Kidney capillary endothelial cell (primary cell): ENCODE measurements at regions not wholly inside any gene's neighbourhood (a gene's known extent, or its start where the extent isn't known, plus 50 kb on each side); places are given as distances from the start of the nearest gene placed in this dataset.
"Not testable (repeated sequence)": the region's sequence is repeated elsewhere in the genome, so short reads cannot be mapped to it uniquely, and the experiment has no call there.

Experiments used
- DNase-seq: peaks from one replicate; pipeline ENCODE4 v3.0.0-alpha.2; 2018; ENCODE audit warnings: low spot score

DNA sequence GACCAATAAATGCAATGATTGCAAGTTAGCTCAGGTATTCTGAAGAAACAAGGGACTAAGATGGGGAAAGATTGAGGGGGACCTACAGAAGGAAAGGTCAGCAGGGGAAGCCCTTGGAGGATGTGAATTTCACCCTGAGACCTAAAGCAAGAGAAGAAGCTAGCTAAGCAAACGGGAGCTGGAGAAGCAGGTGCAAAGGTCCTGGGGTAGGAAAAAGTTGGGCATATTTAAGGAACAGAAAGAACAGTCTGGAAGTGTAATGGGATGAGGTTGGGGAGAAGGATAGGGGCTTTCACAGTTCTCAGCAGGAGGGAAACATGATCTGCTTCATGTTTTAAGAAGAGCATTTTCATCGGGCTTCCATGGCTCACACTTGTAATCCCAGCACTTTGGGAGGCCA is 89.7 kb upstream of the SLC45A1 start:
- DNase-seq, result no peak

DNA sequence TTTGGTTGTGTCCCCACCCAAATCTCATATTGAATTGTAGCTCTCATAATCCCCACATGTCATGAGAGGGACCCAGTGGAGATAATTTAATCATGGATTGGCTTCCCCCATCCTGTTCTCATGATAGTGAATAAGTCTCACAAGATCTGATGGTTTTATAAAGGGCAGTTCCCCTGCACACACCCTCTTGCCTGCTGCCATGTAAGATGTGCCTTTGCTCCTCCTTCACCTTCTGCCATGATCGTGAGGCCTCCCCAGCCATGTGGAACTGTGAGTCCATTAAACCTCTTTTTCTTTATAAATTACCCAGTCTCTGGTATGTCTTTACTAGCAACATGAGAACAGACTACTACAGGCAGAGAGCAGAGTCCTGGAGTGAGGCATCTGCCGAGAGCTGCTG is 90.2 kb upstream of the SLC45A1 start:
- not testable (repeated sequence) for DNase-seq

DNA sequence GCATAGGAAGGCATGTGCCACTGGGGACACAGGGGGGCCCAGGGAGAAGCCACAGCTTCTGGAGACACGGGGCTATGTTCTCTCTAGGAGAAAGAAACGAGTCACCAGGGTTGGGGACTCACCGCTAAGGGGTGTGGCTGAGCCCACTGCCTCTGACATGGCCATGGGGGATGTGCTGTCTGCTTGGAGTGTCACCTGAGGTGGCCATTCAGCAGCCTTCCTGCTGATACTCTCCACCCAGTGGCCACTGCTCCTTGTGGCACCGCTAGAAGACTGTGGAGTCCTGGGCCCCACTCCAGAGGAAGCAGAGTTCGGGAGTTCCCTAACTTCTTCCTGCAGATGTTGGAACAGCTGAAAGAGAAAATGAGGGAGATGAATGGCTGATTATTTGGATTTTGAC is 91.2 kb upstream of the SLC45A1 start:
- no peak for DNase-seq

DNA sequence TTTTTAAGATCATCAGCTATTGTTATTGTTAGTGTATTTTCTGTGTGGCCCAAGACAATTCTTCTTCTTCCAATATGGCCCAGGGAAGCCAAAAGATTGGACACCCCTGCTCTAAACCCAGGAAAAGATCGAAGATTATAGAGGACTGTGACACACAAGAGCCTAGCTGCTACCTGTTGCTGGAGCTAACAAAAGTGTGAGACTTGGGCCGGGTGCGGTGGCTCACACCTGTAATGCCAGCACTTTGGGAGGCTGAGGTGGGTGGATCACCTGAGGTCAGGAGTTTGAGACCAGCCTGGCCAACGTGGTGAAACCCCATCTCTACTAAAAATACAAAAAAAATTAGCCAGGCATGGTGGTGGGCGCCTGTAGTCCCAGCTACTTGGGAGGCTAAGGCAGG is 91.9 kb upstream of the SLC45A1 start:
- DNase-seq, result not testable (repeated sequence)

DNA sequence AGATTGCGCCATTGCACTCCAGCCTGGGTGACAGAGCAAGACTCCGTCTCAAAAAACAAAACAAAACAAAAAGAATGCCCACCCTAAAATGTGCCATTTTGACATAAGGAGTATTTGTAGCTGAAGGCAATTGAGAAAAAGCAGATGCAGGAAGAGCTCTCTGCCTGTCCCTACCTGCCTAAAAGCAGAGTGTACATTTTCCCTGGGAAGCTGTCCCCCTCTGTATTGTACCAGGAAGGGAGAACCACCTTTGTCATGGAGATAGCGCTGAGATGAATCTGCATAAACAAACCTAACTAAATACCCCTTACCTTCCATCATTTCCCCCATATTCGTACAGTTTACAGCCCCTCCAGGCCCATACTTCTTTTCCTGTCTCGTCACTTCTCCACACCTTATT is 94.4 kb upstream of the SLC45A1 start:
- DNase-seq, result no peak

DNA sequence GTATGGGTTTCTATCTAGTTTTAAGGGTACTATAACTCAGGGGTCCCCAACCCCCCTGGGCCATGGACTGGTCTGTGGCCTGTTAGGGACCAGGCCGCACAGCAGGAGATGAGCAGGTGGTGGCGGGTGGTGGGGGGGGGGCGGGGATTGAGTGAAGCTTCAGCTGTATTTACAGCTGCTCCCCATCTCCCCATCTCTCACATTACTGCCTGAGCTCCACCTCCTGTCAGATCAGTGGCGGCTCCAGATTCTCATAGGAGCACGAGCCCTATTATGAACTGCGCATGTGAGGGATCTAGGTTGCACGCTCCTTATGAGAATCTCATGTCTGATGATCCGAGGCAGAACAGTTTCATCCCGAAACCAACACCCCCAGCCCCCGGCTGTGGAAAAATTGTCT is 95.1 kb upstream of the SLC45A1 start:
- no peak for DNase-seq

DNA sequence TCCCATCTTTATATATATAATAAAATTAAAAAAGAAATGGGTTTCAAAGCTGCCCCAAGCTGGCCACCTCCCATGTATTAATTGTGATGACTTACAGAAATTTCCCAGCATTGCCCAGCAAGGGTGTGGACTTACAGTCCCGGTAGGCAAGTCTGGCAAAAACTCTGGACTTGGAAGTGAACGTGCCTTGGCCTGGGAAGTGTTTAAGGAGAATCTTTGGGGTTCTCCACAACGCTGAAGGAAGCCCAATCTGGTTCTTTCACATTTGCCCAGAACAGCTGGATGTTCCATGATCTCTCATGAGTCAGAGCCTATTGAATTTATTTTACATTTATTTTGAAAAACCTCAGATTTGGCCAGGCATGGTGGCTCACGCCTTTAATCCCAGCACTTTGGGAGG is 98.4 kb upstream of the SLC45A1 start:
- no peak for DNase-seq

DNA sequence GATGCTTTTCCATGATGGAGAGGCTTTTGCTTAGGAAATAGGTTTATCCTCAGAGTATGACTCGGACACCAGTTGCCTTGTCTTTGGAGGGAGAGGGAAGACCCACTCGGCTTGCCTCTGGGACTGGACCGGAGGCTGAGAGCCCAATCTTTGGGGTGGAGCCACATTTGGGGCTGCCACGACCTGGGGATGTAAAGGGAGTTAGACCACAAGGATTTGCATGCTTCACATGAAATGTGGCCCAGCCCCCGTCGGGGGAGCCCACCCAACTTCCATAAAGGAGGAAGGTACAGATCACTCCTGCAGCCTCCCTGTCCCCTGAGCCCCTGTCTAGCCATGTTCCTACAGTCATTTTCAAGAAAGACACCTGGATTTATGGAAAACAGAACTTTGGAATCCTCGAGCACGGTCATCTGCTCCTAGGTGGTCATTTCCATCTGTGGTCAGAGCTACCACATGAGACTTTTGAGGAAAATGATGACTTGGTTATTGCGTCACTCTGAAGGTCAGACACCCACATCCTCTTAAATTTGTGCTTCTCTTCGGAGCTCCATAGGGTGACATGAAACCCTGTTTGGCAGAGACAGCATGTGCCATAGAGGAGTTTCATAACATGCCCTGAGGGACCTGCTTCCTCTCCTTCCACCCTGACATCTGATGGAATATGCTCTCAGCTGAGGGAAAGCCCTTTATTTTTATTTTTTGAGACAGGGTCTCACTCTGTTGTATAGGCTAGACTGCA is 99.4 kb upstream of the SLC45A1 start:
- DNase-seq, result no peak

DNA sequence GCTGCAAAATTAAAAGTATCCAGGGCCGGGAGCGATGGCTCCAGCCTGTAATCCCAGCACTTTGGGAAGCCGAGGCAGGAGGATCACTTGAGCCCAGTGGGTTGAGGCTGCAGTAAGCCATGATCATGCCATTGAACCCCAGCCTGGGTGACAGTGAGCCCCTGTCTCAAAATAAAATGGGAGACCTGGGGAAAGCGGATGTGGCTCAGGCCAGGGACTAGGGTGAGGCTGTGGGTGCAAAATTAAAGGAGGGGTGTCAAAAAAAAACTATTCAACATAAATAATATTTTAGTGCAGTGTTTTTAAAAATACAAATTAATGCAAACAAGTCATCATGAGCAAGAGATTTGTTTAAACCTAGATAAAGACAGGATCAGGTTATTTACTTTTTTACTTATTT is 100.1 kb upstream of the SLC45A1 start:
- no peak for DNase-seq

DNA sequence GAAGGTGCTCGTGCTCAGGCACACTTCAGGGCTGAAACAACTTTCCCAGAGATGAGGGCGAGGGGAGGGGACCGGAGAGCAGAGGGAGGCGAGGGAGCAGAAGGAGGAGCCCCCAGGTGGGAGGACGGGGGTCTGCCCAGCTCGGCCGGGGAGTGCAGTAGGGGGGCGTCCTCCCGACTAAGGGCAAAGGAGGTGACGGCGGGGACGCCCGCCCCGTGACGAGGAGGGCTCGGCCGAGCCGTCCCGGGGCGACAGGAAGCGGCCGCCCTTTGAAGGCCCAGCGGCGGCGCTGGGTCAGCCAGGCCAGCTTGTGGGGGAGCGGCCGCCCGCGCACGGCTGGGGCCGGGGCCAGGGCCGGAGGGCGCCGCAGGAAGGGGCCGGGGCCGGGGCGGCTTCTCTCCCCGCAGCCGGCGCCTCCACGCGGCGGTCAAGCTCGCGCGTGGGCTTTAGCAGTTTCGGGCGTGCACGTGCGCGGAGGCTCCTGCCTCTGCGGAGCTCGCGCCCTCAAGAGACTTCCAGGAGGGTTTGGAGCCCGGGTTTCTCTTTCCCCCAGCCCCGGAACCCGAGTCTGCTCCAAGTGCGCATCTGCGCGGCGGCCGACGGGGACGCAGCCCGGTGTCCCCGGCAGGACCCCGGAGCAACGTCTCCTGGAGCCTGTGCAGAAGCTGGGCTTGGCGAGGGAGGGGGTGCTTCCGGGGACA is 100.8 kb upstream of the SLC45A1 start:
- DNase-seq, result peak; percentile 53

DNA sequence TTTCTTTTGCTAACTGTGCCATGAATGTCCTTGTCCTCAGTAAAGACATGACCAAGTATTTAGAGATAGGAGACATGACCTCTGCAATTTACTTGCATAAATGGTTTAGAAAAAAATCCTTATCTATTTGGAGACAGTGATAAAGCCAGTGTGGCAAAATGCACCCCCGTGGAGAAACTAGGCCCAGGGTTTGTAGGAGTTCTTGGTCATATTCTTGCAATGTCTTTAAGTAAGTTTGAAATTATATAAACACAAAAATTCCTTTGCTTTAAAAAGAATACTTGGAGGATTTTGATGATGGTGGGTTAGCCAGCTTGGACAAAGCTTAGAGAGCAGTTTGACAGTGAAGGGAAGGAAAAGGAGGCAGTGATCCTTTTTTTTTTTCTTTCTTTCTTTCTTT is 101.9 kb upstream of the SLC45A1 start:
- DNase-seq, result no peak

DNA sequence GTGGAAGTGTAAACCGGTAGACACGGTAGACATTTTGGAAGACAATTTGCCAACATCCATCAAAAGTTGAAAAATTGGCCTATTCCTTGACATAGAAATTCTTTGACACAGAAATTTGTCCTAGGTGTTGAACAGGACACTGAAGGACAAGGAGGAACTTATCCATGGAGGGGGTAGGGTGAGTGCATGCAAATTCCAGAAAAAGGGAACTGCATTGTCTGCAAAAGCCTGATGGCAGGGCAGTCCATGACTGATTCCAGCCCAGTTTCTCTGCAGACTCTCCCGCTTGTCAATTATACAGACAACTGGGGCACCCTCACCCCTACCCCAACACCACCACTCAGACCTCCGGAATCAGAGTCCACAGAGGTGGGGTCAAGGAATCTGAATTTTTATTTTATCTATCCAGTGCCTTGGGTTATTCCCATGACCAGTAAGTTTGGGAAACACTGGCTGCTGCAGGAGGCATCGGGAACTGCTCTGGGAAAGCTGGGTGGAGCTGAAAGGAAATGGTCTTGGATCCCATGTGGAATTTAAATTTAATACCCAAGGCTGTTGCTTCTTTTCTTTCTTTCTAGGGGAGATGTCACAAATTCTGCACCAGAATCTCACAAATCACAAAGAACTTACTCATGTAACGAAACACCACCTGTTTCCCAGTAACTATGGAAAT is 103.3 kb upstream of the SLC45A1 start:
- DNase-seq, result no peak

DNA sequence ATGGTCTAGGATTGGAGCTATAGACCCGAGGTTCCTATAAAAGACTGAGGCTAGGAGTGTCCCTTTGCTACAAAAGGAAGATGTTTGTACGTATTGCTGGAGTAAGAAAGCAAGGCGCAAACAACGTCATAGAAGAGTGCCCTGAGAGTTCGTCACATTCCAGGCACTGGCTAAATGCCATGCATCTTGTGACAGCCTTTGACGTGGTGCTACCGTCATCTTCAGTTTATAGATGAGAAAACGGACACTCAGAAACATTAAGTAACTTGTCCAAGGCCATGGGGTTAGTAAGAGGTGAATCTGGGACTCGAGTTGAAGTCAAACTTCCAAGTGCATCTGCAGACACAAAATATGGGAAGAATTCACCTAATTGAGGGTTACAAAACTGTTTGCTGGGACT is 104.2 kb upstream of the SLC45A1 start:
- DNase-seq, result no peak

DNA sequence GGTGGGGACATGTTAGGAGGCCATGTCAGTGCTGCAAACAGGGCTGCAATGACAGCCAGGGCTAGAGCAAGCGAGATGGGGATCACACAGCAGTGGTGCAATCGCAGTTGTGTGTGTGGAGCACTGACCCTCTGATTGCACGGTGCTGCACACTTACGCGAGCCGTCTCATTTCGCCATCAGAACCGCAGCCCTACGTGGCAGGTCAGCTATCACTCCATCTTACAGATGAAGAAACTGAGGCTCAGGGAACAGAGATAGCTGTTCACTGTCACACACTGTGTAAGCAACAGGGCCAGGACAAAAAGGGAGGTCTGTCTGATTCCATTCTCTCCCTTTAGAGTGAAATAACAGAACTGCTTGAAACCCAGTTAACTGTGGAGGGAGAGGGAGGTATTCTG is 104.8 kb upstream of the SLC45A1 start:
- no peak for DNase-seq

DNA sequence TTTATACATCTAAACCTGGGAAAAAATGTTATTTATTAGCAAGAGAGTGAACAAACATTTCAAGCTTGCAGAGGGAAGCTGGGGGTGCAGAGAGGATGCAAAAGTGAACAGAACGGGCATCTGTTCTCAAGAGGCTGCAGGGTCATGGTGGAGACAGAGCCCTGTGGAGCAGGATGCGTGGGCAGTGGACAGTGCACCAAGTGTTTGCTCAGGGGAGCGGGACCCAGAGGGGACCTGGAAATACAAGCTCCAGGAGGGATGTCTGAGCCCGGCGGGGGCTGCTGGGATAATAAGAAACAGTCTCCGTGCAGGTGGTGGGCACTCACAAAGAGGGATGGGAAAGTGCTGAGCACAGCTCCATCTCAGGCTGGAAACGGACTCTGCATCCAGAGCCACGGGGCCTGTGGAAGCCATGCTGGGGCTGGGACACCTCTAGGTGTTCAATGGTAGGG is 105.3 kb upstream of the SLC45A1 start:
- no peak for DNase-seq

DNA sequence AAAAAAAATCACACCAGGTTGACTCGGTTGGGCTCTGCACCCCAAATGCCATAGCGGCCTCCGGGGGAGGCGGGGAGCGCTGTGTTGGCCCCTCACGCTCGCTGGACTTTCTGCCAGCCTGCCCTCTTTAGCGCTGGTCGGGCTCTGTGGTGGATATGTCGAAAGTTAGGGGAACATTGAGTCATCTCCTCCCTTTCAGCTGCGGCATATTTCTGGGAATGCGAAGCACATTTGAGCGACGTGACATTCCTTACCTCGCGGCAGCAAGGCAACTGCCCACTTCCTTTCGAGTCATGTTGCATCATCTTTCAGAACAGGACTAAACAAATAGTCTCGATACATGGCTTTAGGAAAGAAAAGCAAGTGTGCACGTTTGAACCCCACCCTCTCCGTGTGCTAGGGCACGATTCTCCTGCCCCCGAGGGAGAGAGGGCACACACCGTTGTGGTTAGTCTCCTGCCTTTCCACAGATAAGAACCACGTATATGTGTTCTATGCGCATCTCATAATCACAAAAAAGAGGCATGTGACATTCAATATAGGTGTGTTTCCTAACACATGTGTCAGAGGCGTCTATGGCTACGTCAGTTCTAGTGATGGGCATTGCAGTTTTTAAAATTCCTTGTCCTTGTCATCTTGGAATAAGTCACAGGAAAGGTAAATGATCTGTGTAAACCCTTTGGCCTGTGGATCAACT is 105.9 kb upstream of the SLC45A1 start:
- DNase-seq, result peak; percentile 90

DNA sequence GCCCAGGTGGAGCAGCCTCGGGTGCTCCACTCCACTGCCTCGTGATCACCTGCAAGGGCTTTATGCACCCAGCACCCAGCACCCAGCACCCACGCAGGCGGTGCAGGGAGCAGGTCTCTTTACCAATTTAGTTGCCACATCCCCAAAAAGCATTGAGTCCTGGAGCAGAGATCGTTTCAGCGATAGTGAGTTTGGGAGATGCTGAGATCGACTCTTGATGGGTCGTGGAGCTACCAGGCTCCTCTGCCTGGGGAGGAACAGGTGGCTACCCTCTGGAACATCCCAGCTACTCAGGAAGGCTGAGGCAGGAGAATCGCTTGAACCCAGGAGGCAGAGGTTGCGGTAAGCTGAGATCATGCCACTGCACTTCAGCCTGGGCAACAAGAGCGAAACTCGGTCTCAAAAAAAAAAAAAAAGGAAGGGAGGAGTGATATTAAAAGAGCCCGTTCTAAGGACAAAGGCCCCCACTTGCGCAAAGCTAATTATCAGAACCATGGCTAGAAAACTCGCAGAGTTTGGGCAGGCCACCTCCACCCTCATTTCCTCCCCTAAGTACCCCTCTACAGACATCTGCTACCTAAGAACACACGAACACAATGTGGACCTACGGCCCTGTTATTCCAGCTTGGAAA is 106.5 kb upstream of the SLC45A1 start:
- DNase-seq, result no peak

DNA sequence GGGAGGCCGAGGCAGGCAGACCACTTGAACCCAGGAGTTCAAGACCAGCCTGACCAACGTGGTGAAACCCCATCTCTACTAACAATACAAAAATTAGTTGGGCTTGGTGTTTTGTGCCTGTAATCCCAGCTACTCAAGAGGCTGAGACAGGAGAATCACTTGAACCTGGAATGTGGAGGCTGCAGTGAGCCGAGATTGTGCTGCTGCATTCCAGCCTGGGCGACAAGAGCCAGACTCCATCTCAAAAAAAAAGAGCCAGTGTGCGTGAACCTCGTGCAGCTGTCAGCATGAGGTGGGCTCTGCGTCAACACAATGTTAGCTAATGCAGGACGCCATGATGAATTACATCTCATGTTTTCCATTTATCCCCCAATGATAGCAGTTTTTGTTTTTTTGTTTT is 110.7 kb upstream of the SLC45A1 start:
- DNase-seq, result no peak

DNA sequence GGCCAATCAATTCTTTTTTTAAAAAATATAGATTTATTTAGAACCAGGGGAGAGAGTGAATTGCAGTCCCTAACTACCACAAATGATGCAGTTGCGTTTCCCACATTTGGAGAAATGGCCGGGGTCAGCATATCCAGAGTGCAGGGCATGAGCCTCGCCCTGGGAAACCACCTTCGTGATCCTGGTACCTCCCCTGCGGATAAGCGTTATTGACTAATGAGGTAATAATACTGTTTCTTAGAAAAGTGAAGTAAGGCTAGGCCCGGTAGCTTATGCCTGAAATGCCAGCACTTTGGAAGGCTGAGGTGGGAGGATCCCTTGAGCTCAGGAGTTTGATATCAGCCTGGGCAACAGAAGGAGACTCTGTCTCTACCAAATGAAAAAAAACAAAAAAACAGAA is 111.5 kb upstream of the SLC45A1 start:
- DNase-seq, result no peak

DNA sequence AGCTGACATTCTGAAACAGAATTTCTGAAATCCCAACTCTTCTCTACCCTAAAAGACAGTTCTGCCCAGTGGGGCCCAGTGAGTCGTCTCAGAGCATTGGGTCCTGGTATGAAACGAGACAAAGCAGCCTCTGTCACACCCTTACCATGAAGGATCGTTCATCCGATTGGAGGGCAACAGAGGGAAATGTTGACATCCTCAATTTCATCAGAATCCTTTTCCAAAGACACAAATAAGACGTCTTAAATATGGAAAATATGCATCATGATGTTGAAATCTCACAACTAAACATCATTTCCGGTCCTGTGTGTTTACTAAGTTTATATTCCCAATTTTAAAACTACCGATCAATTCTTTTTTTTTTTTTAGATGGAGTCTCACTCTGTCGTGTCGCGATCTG is 112.1 kb upstream of the SLC45A1 start:
- DNase-seq, result no peak

DNA sequence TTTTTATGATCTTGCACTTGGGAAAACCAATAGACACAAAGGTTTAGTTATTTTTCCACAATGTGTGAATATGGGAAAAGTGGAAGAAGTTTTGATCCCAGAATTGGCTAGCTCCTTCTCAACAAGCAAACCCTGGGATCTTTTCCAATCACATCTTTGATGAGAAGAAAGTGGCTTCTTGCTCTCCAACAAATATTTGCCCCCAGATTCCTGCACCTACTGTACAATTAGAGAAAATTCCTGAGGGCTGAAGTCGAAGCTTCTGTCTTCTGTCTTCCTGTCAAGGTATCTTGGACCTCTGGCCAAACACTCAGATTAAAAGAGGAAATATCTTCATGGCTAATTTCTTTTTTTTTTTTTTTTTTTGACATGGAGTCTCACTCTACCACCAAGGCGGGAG is 113.1 kb upstream of the SLC45A1 start:
- no peak for DNase-seq

DNA sequence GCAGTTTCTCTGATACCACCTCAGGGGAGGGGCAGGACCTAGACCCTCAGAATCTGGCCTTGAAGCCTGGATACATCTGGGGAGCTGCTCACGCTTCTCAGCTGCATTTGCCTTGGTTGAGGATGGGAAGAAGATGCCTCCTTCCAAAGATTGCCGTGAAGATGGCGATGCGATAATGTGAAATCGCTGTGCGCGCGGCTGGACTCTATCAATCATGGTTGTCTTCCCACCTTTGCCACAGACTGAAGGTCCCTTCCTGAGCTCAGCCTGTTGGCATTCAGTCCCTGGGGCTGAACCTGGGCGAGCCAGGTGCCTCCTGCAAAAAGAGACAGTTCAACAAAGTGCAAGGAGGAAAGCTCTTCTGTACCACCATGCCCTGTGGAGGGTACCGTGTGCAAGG is 114.4 kb upstream of the SLC45A1 start:
- no peak for DNase-seq
